Activated CD8-positive, alpha-beta memory T cell treated with anti-CD3 and anti-CD28 coated beads, Interleukin-2, amount 50 U/mL, for 4 hours (primary cell): ENCODE measurements at regions not wholly inside any gene's neighbourhood (a gene's known extent, or its start where the extent isn't known, plus 50 kb on each side); places are given as distances from the start of the nearest gene placed in this dataset.

ENCODE experiments used
- DNase-seq: peaks from one replicate; pipeline ENCODE4 v3.0.0-alpha.2; 2020

DNA sequence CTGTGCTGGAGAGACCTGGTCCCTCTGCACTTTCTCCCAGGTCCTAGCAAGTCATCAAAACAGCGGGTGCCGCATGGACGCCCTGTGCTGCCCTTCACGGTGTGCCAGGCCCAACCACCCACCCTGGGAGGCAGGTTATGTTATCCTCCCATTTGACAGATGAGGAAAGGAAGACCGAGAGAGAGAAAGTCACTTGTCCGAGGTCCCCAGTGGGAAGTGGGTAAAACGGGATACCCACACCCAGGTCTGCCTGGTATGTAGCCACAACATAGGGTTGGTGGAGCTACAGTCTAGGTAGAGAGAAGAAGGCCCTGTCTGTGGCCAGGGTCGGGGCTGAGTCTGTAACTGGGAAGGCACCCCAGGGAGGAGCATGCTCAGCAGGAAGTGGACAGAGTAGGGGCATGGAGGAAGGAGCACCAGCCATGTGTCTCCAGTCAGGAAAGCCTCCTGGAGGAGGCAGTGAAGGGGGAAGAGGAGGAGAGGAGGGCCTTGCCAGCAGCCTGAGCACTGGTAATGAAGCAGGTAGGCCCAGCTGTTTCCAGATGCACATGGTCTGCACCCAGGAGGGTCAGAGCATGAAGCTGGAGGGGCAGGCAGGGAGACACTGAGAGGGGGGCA is 98.4 kb downstream of the ZFP36L2 start:
- DNase-seq = no peak

- peak; percentile 92 for DNase-seq
Measured at GRCh38 chr2:43127208-43127940, 99.0 kb downstream of the ZFP36L2 start.

- DNase-seq = no peak
Measured at GRCh38 chr2:43126817-43127207, 99.6 kb downstream of the ZFP36L2 start.

GRCh38 chr2:43125090-43125998 is 101.1 kb downstream of the ZFP36L2 start:
- DNase-seq = no peak

GRCh38 chr2:43124687-43125057 is 101.7 kb downstream of the ZFP36L2 start:
- DNase-seq = no peak

DNA sequence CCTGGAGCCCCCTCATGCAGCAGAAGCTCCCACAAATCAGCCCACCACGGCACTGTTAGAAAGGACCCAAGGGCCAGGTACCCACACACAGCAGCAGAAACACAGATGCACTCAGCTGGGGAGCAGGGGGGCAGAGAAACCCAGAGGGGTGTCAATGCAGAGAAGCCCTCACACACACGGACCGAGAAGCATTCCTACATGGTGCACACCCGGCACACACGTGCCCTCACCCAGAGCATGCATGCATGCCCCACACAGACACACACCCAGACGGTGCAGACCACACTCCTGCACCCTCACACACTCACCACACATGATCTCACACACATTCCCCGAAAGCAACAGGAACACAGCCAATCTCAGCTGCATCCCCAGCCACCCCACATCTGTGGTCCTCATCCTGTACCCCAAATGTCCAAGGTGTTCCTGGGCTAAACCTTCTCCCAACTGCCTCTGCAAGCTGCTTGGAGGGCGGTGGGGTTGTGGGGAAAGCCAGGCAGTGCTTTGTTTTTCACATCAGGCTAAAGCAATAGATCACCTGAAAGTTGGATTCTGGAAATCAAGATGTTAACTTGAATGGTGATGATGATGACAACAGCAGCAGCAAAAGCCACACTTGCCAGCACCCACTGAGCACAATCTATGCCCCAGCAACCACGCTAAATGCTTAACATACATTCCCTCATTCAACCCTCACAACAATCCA is 102.3 kb downstream of the ZFP36L2 start:
- DNase-seq = no peak

DNA sequence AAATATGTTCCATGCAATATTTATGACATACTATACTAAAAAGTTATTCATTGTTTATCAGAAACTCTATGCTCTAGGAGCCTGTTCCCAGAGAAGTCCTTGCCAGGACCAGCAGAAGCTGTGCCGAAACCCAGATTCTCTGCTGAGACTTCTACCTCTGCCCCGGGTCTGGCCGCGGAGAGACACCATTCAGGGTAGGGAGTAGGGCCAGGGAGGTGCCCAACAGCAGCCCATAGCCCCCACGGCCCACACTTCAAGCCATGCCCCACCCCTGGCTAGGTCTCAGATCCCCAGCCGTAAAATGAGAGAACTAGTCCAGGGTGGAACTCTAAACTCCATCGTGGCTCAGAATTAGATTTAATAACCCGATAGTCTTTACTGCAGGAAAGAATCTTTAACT is 102.9 kb downstream of the ZFP36L2 start:
- DNase-seq = no peak

- DNase-seq = no peak
Measured at GRCh38 chr2:43123028-43123427, 103.4 kb downstream of the ZFP36L2 start.

- DNase-seq = no peak
Measured at GRCh38 chr2:43121580-43122314, 104.7 kb downstream of the ZFP36L2 start.

GRCh38 chr2:43119303-43119702 is 107.1 kb downstream of the ZFP36L2 start:
- no peak for DNase-seq

DNA sequence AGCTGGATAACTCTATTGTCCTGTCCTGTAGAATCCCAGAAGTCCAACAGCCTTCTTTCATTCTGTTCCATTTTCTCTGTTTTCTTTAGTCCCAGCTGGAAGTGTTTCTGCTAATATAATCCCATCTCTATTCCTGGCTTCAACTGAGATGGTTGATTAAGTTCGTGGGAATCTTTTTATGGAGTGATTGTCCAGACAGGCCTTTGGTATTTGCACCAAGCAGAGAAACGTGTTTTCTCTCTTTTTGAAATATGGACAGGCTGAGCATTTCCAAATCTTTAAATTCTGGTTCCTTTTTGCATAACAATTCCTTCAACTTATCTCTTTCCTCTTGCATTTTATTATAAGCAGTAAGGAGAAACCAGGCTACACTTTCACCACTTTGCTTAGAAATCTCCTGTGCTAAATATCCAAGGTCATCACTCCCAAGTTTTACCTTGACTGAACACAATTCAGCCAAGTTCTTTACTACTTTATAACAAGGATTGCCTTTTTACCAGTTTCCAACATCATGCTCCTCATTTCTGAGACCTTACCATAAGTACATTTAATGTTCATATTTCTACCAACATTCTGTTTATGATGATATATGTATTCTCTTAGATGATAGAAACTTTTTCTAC is 108.8 kb downstream of the ZFP36L2 start:
- DNase-seq = no peak

DNA sequence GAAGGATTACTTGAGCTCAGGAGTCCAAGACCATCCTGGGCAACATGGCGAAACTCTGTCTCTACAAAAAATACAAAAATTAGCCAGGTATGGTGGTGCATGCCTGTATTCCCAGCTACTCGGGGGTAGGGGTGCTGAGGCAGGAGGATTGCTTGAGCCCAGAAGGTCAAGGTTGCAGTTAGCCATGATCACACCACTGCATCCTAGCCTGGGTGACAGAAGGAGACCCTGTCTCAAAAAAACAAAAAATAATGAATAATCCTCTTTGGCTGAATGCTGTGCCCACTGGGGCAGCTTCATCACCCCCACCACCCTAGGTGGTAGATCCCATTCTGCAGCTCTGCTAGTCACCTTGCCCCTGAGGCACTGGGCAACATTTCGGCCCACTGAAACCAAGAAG is 109.4 kb downstream of the ZFP36L2 start:
- no peak for DNase-seq

GRCh38 chr2:43115881-43116280 is 110.5 kb downstream of the ZFP36L2 start:
- no peak for DNase-seq

- no peak for DNase-seq
Measured at GRCh38 chr2:43114210-43114609, 112.2 kb downstream of the ZFP36L2 start.

DNA sequence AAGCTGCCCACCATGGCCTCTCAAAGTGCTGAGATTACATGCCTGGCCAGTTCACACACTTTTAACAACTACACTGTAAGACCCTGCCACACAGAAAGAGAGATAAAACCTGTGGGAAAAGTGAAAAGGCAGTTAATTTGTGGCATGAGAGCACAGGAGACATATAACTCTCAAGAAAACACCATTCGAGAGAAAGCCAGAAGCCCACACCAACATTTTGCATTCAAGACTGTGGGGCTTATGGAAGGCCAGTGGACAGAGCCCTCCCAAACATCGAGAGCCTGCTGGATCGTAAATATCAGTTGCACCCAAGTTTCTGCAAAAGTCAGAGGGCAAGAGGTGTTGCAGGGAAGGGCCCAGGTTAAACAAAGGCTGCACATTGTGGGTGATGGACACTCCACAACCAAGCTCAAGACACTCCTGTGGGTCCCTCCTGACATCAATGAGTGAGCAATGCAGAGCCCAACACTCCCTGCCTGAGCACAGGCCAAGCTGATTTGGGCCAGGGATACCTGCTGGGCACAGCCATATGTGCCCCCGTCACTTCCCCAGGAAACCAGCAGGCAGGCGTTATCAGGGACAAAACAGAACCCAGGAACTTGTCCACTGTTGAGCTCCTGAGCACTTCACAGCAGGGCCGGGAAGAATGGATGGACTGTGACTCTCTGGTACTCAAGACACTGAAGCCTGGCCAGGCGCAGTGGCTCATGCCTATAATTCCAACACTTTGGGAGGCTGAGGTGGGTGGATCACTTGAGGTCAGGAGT is 114.4 kb downstream of the ZFP36L2 start:
- DNase-seq = no peak

GRCh38 chr2:43110442-43110871 is 115.9 kb downstream of the ZFP36L2 start:
- no peak for DNase-seq

DNA sequence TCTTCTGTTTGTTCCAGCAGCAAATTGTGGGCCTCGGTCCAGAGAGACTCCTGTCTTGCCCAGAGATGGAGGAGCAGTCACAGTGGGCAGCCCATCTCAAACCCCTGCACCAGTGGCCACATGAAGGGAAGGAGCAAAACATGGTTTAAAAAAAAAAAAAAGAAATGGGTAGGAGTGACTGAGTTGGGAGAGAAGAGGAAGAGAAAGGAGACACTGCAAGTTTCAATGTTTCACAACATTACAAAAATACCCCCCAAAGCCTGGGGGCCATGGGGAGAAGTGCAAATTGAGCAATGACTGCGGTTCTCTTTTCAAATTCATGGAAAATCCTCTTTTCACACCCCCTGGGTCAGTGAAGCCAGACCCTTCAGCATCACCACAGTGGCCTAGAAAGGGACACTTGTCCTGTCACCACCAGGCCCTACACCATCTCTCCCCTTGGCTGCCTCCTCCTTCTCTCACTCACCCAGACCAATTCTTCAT is 117.1 kb downstream of the ZFP36L2 start:
- DNase-seq = no peak

DNA sequence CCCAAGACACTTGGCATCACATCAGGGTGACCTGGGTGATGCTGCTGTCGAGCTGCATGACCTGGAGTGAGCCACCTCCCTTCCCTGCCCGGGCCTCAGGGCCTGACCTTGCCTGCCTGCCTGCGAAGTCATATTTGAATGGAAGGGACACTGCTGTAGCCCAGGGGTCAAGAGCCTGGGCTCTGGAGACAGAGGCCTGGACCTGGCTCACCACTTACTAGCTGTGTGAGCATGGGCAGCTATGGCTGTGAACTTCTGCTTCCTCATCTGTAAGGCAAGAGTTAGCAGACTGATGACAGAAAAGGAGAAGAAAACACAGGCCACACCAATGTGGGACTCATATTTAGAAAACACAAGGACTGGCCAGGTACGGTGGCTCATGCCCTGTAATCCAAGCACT is 118.7 kb downstream of the ZFP36L2 start:
- no peak for DNase-seq

DNA sequence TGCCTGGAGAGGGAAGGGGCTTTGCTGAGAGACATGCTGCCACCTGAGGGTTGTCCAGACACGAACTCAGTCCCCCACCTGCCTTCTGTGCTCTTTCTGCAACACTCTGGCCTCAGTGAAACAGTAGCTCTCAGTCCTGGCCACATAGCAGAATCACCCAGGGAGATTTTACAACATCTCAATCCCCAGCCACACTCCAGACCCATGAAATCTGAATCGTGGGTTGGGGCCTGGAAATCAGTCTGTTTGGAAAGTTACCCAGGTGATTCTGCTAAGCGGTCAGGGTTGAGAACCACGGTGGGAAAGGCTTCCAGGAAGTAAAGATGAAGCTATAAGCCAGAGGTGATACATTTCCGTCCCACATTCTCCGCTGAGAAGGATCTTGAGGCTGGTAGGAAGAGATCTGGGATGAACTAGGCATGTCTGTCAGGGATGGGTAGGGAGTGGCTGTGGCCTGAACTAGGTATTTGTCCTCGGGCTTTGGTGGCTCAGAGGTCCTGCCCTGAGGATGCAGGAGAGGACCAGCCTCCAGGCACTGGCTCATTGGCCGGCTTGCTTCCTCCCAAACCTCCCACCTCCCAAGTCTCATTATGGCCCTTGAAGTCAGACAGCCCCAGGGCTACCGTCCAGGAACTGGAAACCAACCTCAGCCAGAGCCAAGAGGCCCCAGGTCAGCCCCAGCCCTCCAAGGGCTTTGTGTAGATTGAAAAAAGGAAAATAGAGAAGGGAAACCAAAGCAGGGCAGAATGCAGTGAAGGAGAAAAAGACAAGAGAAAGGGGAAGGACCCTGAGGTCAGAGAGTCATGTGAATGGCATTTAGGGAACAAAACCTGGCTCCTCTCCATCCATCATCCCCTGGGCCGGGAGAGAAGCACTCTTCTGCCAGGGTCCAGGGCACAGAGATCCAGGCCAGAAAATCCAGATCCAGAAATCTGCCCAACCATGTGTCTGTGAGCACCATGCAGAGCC is 119.6 kb downstream of the ZFP36L2 start:
- DNase-seq = no peak
